ENCODE measurements at regions not wholly inside any gene's neighbourhood (a gene's known extent, or its start where the extent isn't known, plus 50 kb on each side); places are given as distances from the start of the nearest gene placed in this dataset.
"Not testable (repeated sequence)": the region's sequence is repeated elsewhere in the genome, so short reads cannot be mapped to it uniquely, and the experiment has no call there.

- not testable (repeated sequence) for DNase-seq (ENCODE audit: low read depth, low spot score)
Measured at GRCh38 chr3:193927413-193928206, 208.3 kb upstream of the HES1 start.

GRCh38 chr3:193928354-193929209, 207.4 kb upstream of the HES1 start:
- no peak for DNase-seq (ENCODE audit: low read depth, low spot score)

GRCh38 chr3:193929373-193929772, 206.6 kb upstream of the HES1 start:
- no peak for DNase-seq (ENCODE audit: low read depth, low spot score)

GRCh38 chr3:193929921-193930646, 205.9 kb upstream of the HES1 start:
- DNase-seq (ENCODE audit: low read depth, low spot score), result no peak

GRCh38 chr3:193932136-193932535, 203.8 kb upstream of the HES1 start:
- no peak for DNase-seq (ENCODE audit: low read depth, low spot score)

GRCh38 chr3:193932576-193932975, 203.4 kb upstream of the HES1 start:
- no peak for DNase-seq (ENCODE audit: low read depth, low spot score)

- DNase-seq (ENCODE audit: low read depth, low spot score), result no peak
Measured at GRCh38 chr3:193933451-193933850, 202.5 kb upstream of the HES1 start.

GRCh38 chr3:193935916-193936315, 200.0 kb upstream of the HES1 start:
- no peak for DNase-seq (ENCODE audit: low read depth, low spot score)

GRCh38 chr3:193938613-193939012, 197.3 kb upstream of the HES1 start:
- DNase-seq (ENCODE audit: low read depth, low spot score), result no peak

- DNase-seq (ENCODE audit: low read depth, low spot score), result no peak
Measured at GRCh38 chr3:193939527-193939926, 196.4 kb upstream of the HES1 start.

- no peak for DNase-seq (ENCODE audit: low read depth, low spot score)
Measured at GRCh38 chr3:193940526-193940925, 195.4 kb upstream of the HES1 start.

- DNase-seq (ENCODE audit: low read depth, low spot score), result no peak
Measured at GRCh38 chr3:193941486-193941885, 194.5 kb upstream of the HES1 start.

- DNase-seq (ENCODE audit: low read depth, low spot score), result no peak
Measured at GRCh38 chr3:193942516-193943055, 193.4 kb upstream of the HES1 start.

GRCh38 chr3:193943200-193943599, 192.7 kb upstream of the HES1 start:
- DNase-seq (ENCODE audit: low read depth, low spot score), result no peak

- DNase-seq (ENCODE audit: low read depth, low spot score), result no peak
Measured at GRCh38 chr3:193943851-193944517, 192.0 kb upstream of the HES1 start.

- no peak for DNase-seq (ENCODE audit: low read depth, low spot score)
Measured at GRCh38 chr3:193944518-193944884, 191.4 kb upstream of the HES1 start.

GRCh38 chr3:193945143-193945542, 190.8 kb upstream of the HES1 start:
- DNase-seq (ENCODE audit: low read depth, low spot score), result no peak

GRCh38 chr3:193946945-193947344, 189.0 kb upstream of the HES1 start:
- DNase-seq (ENCODE audit: low read depth, low spot score), result no peak

GRCh38 chr3:193947596-193947995, 188.4 kb upstream of the HES1 start:
- DNase-seq (ENCODE audit: low read depth, low spot score), result no peak

GRCh38 chr3:193948459-193948858, 187.5 kb upstream of the HES1 start:
- DNase-seq (ENCODE audit: low read depth, low spot score), result no peak

- DNase-seq (ENCODE audit: low read depth, low spot score), result no peak
Measured at GRCh38 chr3:193951859-193952258, 184.1 kb upstream of the HES1 start.
